Astrocyte (in vitro differentiated cells and primary cell): ENCODE measurements at regions not wholly inside any gene's neighbourhood (a gene's known extent, or its start where the extent isn't known, plus 50 kb on each side); places are given as distances from the start of the nearest gene placed in this dataset.

Experiments used
- DNase-seq: peaks from one replicate; pipeline ENCODE4 v3.0.0-alpha.2; 2010; ENCODE audit warnings: low read depth
- FAIRE-seq: peaks from 2 replicates; lab custom pipeline; 2011; peaks lifted over from hg19 to GRCh38; lab: Jason Lieb, UNC
- H2AFZ ChIP-seq: 2 replicates; pipeline ENCODE4 v1.6.0; 2012; ENCODE audit warnings: low read depth, low read length, inconsistent platforms
- H3K27ac ChIP-seq: 2 replicates; pipeline ENCODE4 v1.5.1; 2011; ENCODE audit warnings: low read depth, low read length, inconsistent platforms
- H3K27me3 ChIP-seq: 2 replicates; pipeline ENCODE4 v1.6.0; 2011; ENCODE audit warnings: low read length, inconsistent platforms; ENCODE audit not compliant: insufficient read depth
- H3K36me3 ChIP-seq: 2 replicates; pipeline ENCODE4 v1.5.1; 2011; ENCODE audit warnings: low read length, inconsistent platforms; ENCODE audit not compliant: insufficient read depth
- H3K4me1 ChIP-seq: 2 replicates; pipeline ENCODE4 v1.5.1; 2011; ENCODE audit warnings: low read length, inconsistent platforms; ENCODE audit not compliant: insufficient read depth
- H3K4me2 ChIP-seq: 2 replicates; pipeline ENCODE4 v1.6.0; 2012; ENCODE audit warnings: low read length, inconsistent platforms
- H3K4me3 ChIP-seq: 2 replicates; pipeline ENCODE4 v1.5.1; 2011; ENCODE audit warnings: low read depth, mild to moderate bottlenecking, low read length, inconsistent platforms; ENCODE audit not compliant: insufficient read depth
- H3K79me2 ChIP-seq: 2 replicates; pipeline ENCODE4 v1.6.0; 2012; ENCODE audit warnings: mild to moderate bottlenecking, low read length, inconsistent platforms; ENCODE audit not compliant: insufficient read depth
- H3K9ac ChIP-seq: 2 replicates; pipeline ENCODE4 v1.6.0; 2012; ENCODE audit warnings: mild to moderate bottlenecking, low read length, inconsistent platforms
- H3K9me3 ChIP-seq: 2 replicates; pipeline ENCODE4 v1.5.1; 2012; ENCODE audit warnings: low read depth, mild to moderate bottlenecking, low read length, inconsistent platforms; ENCODE audit not compliant: insufficient read depth
- H4K20me1 ChIP-seq: 2 replicates; pipeline ENCODE4 v1.6.0; 2012; ENCODE audit warnings: low read length, inconsistent platforms; ENCODE audit not compliant: insufficient read depth
- H3K27ac Mint-ChIP-seq: one replicate; pipeline ENCODE4 v1.8.0; 2021; ENCODE audit warnings: mild to moderate bottlenecking, mixed read lengths; ENCODE audit not compliant: unreplicated experiment
- H3K27me3 Mint-ChIP-seq: one replicate; pipeline ENCODE4 v1.8.0; 2021; ENCODE audit warnings: low read depth, mixed read lengths; ENCODE audit not compliant: unreplicated experiment
- H3K36me3 Mint-ChIP-seq: one replicate; pipeline ENCODE4 v1.8.0; 2021; ENCODE audit warnings: low read depth, mixed read lengths; ENCODE audit not compliant: unreplicated experiment
- H3K4me1 Mint-ChIP-seq: one replicate; pipeline ENCODE4 v1.8.0; 2021; ENCODE audit warnings: low read depth, mixed read lengths; ENCODE audit not compliant: unreplicated experiment
- H3K4me3 Mint-ChIP-seq: one replicate; pipeline ENCODE4 v1.8.0; 2021; ENCODE audit warnings: mild to moderate bottlenecking, moderate library complexity, mixed read lengths; ENCODE audit not compliant: unreplicated experiment
- H3K9me3 Mint-ChIP-seq: one replicate; pipeline ENCODE4 v1.8.0; 2021; ENCODE audit warnings: mild to moderate bottlenecking, mixed read lengths; ENCODE audit not compliant: unreplicated experiment
- CTCF ChIP-seq: IDR thresholded peaks from 2 replicates; pipeline ENCODE4 v1.5.1; 2011; ENCODE audit warnings: low read depth, mild to moderate bottlenecking, inconsistent platforms, low read length, moderate library complexity; ENCODE audit not compliant: insufficient read depth
- EZH2 ChIP-seq: IDR thresholded peaks from 2 replicates; pipeline ENCODE4 v1.6.1; 2012; ENCODE audit warnings: mild to moderate bottlenecking, low read length, inconsistent platforms; ENCODE audit not compliant: insufficient read depth

GRCh38 chr2:56121995-56122394 lies 61.8 kb upstream of the CCDC85A start:
- no peaks in the 10 kb centered on the region for H3K36me3 Mint-ChIP-seq
- H3K27ac ChIP-seq = no peak overlapping the region
- H3K4me1 ChIP-seq = no peaks in the 10 kb centered on the region
- H3K79me2 ChIP-seq = no peaks in the 10 kb centered on the region
- no peaks in the 10 kb centered on the region for H3K9me3 ChIP-seq
- H3K36me3 ChIP-seq = no peaks in the 10 kb centered on the region
- DNase-seq = no peak
- no peak overlapping the region for H3K4me3 Mint-ChIP-seq
- no peaks in the 10 kb centered on the region for H3K9me3 Mint-ChIP-seq
- H3K27ac Mint-ChIP-seq = no peak overlapping the region
- no peak for FAIRE-seq
- peaks cover 2% of the 10 kb centered on the region for H3K27me3 Mint-ChIP-seq
- H3K4me3 ChIP-seq = no peak overlapping the region
- no peak overlapping the region for H2AFZ ChIP-seq
- no peaks in the 10 kb centered on the region for H3K27me3 ChIP-seq
- no peak overlapping the region for H3K9ac ChIP-seq
- peaks cover 3% of the 10 kb centered on the region for H3K4me1 Mint-ChIP-seq
- H3K4me2 ChIP-seq = no peak overlapping the region
- no peak for TF ChIP-seq EZH2
- TF ChIP-seq CTCF = no peak
- no peaks in the 10 kb centered on the region for H4K20me1 ChIP-seq

GRCh38 chr2:56123538-56123937 lies 60.3 kb upstream of the CCDC85A start:
- H3K9me3 Mint-ChIP-seq = no peaks in the 10 kb centered on the region
- H3K27me3 ChIP-seq = no peaks in the 10 kb centered on the region
- H3K9ac ChIP-seq = no peak overlapping the region
- H3K27ac Mint-ChIP-seq = no peak overlapping the region
- H3K4me2 ChIP-seq = no peak overlapping the region
- H3K79me2 ChIP-seq = no peaks in the 10 kb centered on the region
- H4K20me1 ChIP-seq = no peaks in the 10 kb centered on the region
- H3K36me3 Mint-ChIP-seq = no peaks in the 10 kb centered on the region
- DNase-seq (no peak), FAIRE-seq (no peak)
- peaks cover 13% of the 10 kb centered on the region for H3K4me1 Mint-ChIP-seq
- H3K4me3 Mint-ChIP-seq = no peak overlapping the region
- H3K36me3 ChIP-seq = no peaks in the 10 kb centered on the region
- TF ChIP-seq CTCF = no peak
- TF ChIP-seq EZH2 = no peak
- no peaks in the 10 kb centered on the region for H3K4me1 ChIP-seq
- no peak overlapping the region for H3K27ac ChIP-seq
- H3K4me3 ChIP-seq = no peak overlapping the region
- H2AFZ ChIP-seq = no peak overlapping the region
- H3K9me3 ChIP-seq = no peaks in the 10 kb centered on the region
- H3K27me3 Mint-ChIP-seq = peaks cover under 1% of the 10 kb centered on the region

- Histone ChIP-seq H3K4me1 (no peaks in the 10 kb centered on the region), H4K20me1 (no peaks in the 10 kb centered on the region), H3K27me3 (no peaks in the 10 kb centered on the region), H3K4me2 (no peak overlapping the region), H3K79me2 (no peaks in the 10 kb centered on the region), H3K9me3 (no peaks in the 10 kb centered on the region), H3K9ac (no peak overlapping the region), H3K4me3 (no peak overlapping the region), H3K36me3 (no peaks in the 10 kb centered on the region), H3K27ac (no peak overlapping the region), H2AFZ (no peak overlapping the region)
- FAIRE-seq (no peak), DNase-seq (no peak)
- Mint-ChIP-seq H3K36me3 (no peaks in the 10 kb centered on the region), H3K27me3 (no peaks in the 10 kb centered on the region), H3K9me3 (no peaks in the 10 kb centered on the region), H3K4me1 (peaks cover 13% of the 10 kb centered on the region), H3K27ac (peak overlapping the region; percentile 0), H3K4me3 (no peak overlapping the region)
- TF ChIP-seq EZH2 (no peak), CTCF (no peak)
These were observed 56.8 kb upstream of the CCDC85A start for GRCh38 chr2:56127010-56127409.
